ENCODE measurements at regions not wholly inside any gene's neighbourhood (a gene's known extent, or its start where the extent isn't known, plus 50 kb on each side); places are given as distances from the start of the nearest gene placed in this dataset.

GRCh38 chr3:7964899-7965298, 536.7 kb upstream of the LMCD1 start:
- Histone ChIP-seq H3K4me1 (ENCODE audit: control insufficient read depth, insufficient read depth, low read length) (no peaks in the 10 kb centered on the region), H3K4me3 (ENCODE audit: low read depth in 2 of 2, low read length in 2 of 2) (no peak overlapping the region), H3K27me3 (ENCODE audit: control insufficient read depth, insufficient read depth, low read length) (no peaks in the 10 kb centered on the region), H3K9me3 (ENCODE audit: control insufficient read depth, insufficient read depth, low read depth, low read length) (no peaks in the 10 kb centered on the region), H3K36me3 (ENCODE audit: control insufficient read depth, insufficient read depth, low read length) (no peaks in the 10 kb centered on the region), H3K27ac (ENCODE audit: low read length) (no peak overlapping the region)
- POLR2A ChIA-PET = no interaction called here
- CTCF ChIA-PET = no interaction called here
- DNase-seq (ENCODE audit: low read depth, low spot score) (no peak), ATAC-seq (no peak)
- no peak for TF ChIP-seq SIN3A (IDR thresholded peaks at IDR 0.05; ENCODE audit: borderline replicate concordance, insufficient read depth, low read depth, low read length)
- no peak for TF ChIP-seq TCF7L2 (IDR thresholded peaks at IDR 0.05; ENCODE audit: low read depth, low read length)
- TF ChIP-seq CTCF (IDR thresholded peaks at IDR 0.05) = no peak
- no peak for TF ChIP-seq POLR2AphosphoS5 (IDR thresholded peaks at IDR 0.05; ENCODE audit: low read depth, low read length)
- TF ChIP-seq REST (IDR thresholded peaks at IDR 0.05; ENCODE audit: insufficient read depth in 1 of 2, low read depth in 2 of 2, low read length in 1 of 2) = no peak
- intact Hi-C loops (cut with micrococcal nuclease; ENCODE audit: unreplicated experiment) = no loop called here
- in situ Hi-C loops (cut with HindIII; ENCODE audit: low pct_unique_long_range_greater_than_20kb, low sequenced_read_pairs) = no loop called here
- BruUV-seq (replicated peaks) = no TSS peak

- H3K4me3 ChIP-seq (ENCODE audit: low read depth in 2 of 2, low read length in 2 of 2) = no peak overlapping the region
- BruUV-seq (replicated peaks) = no TSS peak
Measured at GRCh38 chr3:7973006-7973405, 528.6 kb upstream of the LMCD1 start.

More at GRCh38 chr3:7973006-7973405, 528.6 kb upstream of the LMCD1 start:
- DNase-seq (ENCODE audit: low read depth, low spot score) (no peak), ATAC-seq (no peak)
- H3K9me3 ChIP-seq (ENCODE audit: control insufficient read depth, insufficient read depth, low read depth, low read length) = no peaks in the 10 kb centered on the region
- in situ Hi-C loops (cut with HindIII; ENCODE audit: low pct_unique_long_range_greater_than_20kb, low sequenced_read_pairs) = no loop called here
- H3K27ac ChIP-seq (ENCODE audit: low read length) = no peak overlapping the region
- intact Hi-C loops (cut with micrococcal nuclease; ENCODE audit: unreplicated experiment) = no loop called here
- ChIA-PET POLR2A (no interaction called here), CTCF (no interaction called here)
- H3K4me1 ChIP-seq (ENCODE audit: control insufficient read depth, insufficient read depth, low read length) = no peaks in the 10 kb centered on the region
- H3K36me3 ChIP-seq (ENCODE audit: control insufficient read depth, insufficient read depth, low read length) = no peaks in the 10 kb centered on the region
- no peak for TF ChIP-seq TCF7L2 (IDR thresholded peaks at IDR 0.05; ENCODE audit: low read depth, low read length)
- TF ChIP-seq SIN3A (IDR thresholded peaks at IDR 0.05; ENCODE audit: borderline replicate concordance, insufficient read depth, low read depth, low read length) = no peak
- no peak for TF ChIP-seq CTCF (IDR thresholded peaks at IDR 0.05)
- no peak for TF ChIP-seq REST (IDR thresholded peaks at IDR 0.05; ENCODE audit: insufficient read depth in 1 of 2, low read depth in 2 of 2, low read length in 1 of 2)
- TF ChIP-seq POLR2AphosphoS5 (IDR thresholded peaks at IDR 0.05; ENCODE audit: low read depth, low read length) = no peak
- H3K27me3 ChIP-seq (ENCODE audit: control insufficient read depth, insufficient read depth, low read length) = no peaks in the 10 kb centered on the region
